Testis (tissue), 2 donors: ENCODE measurements at regions not wholly inside any gene's neighbourhood (a gene's known extent, or its start where the extent isn't known, plus 50 kb on each side); places are given as distances from the start of the nearest gene placed in this dataset.
A peak's percentile ranks its signal among the peaks of the same experiment; 100 is the strongest.

Source experiments
- DNase-seq: peaks from one replicate; pipeline ENCODE4 v3.0.0-alpha.2; 2019
- H3K27ac ChIP-seq, 2 donors: fragments of 200-600 bp; sonication (generic); one replicate each; pipeline ENCODE4 v1.5.1; 2019
- H3K27me3 ChIP-seq: fragments of 200-600 bp; sonication (generic); one replicate; pipeline ENCODE4 v1.5.1; 2019
- H3K36me3 ChIP-seq: fragments of 200-600 bp; sonication (generic); one replicate; pipeline ENCODE4 v1.5.1; 2017; ENCODE audit warnings: low read depth; ENCODE audit errors: missing control alignments
- H3K4me1 ChIP-seq: fragments of 200-600 bp; sonication (generic); one replicate; pipeline ENCODE4 v1.5.1; 2019
- H3K4me3 ChIP-seq, 2 donors: fragments of 200-600 bp; sonication (generic); one replicate each; pipeline ENCODE4 v1.5.1; 2017 to 2019
- H3K9me3 ChIP-seq: fragments of 200-600 bp; sonication (generic); one replicate; pipeline ENCODE4 v1.5.1; 2017
- POLR2A ChIP-seq: fragments of 450-650 bp; IDR thresholded peaks from one replicate; pipeline ENCODE4 v1.6.1; 2017; ENCODE audit warnings: antibody characterized with exemption, mild to moderate bottlenecking, moderate library complexity
- WGBS, 2 donors: methylation state at CpG; one replicate each; pipeline ENCODE4 v1.1.5; 2018; 5-methylcytosine and 5-hydroxymethylcytosine counted together
- intact Hi-C: fragments of 100-400 bp; cut with DNase I; formaldehyde crosslinking; loops from one replicate; pipeline ENCODE4 v1.15.1; 2023; ENCODE audit warnings: low total_unique reads
- TF ChIP-seq, protein P1 (sequence below), 3 experiments: fragments of 450-650 bp in 2 of 3; fragments of 200-600 bp in 1 of 3; sonication (generic) in 1 of 3; IDR thresholded peaks; one replicate each; pipeline ENCODE4 v1.5.1; 2016 to 2019; ENCODE audit warnings: antibody characterized with exemption in 3 of 3, mild to moderate bottlenecking in 2 of 3, moderate library complexity in 1 of 3

DNA sequence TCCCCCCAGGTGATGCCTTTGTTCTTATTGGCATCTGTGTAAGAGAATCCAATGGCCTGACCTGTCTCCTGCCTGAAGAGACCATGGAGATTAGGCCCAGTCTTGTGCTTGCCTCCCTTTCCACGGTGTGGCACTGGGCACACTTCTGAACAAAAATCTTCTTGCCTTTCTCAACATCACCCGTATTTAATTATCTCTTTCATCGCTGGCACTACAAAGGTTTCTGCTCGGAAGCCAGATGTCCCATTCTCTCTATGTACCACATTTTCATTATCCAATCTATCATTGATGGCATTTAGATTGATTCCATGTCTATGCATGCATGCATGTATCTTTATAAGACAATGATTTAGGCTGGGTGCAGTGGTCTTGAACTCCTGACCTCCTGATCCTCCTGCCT lies 74.3 kb downstream of the SLC25A15 start:
- intact Hi-C loops = no loop called here
- H3K27ac ChIP-seq = no peak overlapping the region
- H3K4me1 ChIP-seq = no peaks in the 10 kb centered on the region
- no peaks in the 10 kb centered on the region for H3K27me3 ChIP-seq
- H3K36me3 ChIP-seq = no peaks in the 10 kb centered on the region
- TF ChIP-seq, protein P1, sequence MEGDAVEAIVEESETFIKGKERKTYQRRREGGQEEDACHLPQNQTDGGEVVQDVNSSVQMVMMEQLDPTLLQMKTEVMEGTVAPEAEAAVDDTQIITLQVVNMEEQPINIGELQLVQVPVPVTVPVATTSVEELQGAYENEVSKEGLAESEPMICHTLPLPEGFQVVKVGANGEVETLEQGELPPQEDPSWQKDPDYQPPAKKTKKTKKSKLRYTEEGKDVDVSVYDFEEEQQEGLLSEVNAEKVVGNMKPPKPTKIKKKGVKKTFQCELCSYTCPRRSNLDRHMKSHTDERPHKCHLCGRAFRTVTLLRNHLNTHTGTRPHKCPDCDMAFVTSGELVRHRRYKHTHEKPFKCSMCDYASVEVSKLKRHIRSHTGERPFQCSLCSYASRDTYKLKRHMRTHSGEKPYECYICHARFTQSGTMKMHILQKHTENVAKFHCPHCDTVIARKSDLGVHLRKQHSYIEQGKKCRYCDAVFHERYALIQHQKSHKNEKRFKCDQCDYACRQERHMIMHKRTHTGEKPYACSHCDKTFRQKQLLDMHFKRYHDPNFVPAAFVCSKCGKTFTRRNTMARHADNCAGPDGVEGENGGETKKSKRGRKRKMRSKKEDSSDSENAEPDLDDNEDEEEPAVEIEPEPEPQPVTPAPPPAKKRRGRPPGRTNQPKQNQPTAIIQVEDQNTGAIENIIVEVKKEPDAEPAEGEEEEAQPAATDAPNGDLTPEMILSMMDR (IDR thresholded peaks at IDR 0.05) = no peak
- no peak for TF ChIP-seq POLR2A
- no peaks in the 10 kb centered on the region for H3K9me3 ChIP-seq
- 61 to 74% methylated on average over 4 of the region's 4 CpGs for WGBS, 2 donors
- no peak overlapping the region for H3K4me3 ChIP-seq
- DNase-seq = no peak

GRCh38 chr13:40874138-40874779 lies 84.8 kb downstream of the SLC25A15 start:
- Histone ChIP-seq H3K4me1 (peaks cover 9% of the 10 kb centered on the region), H3K4me3 (no peak overlapping the region), H3K27ac (peak overlapping the region in 1 of 2 donors; percentile 59), H3K36me3 (peaks cover 4% of the 10 kb centered on the region), H3K27me3 (no peaks in the 10 kb centered on the region), H3K9me3 (no peaks in the 10 kb centered on the region)
- TF ChIP-seq, protein P1 (IDR thresholded peaks at IDR 0.05) = no peak
- TF ChIP-seq POLR2A = no peak
- peak; percentile 84 for DNase-seq
- WGBS, 2 donors = 73 to 82% methylated on average over 5 of the region's 5 CpGs
- intact Hi-C loops = no loop called here

DNA sequence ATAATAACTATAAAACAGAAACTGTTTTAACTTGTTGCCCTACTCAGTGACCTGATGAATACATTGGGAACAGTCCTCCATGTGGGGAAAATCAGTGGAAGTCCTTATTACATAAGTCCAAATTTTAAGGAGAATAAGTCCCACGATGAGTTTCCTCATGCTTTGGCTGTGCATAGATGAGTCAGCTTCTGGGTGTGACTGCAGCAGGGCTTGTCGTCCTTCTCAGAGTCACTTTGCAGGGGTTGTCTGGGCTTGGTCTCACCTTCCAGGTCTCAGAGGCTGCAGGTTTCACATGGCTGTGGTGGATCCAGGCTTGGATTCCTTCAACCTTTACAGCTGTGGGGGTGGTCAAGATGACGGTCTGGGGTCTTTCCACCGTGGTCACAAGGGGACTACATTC lies 85.6 kb downstream of the SLC25A15 start:
- peaks cover 9% of the 10 kb centered on the region for H3K4me1 ChIP-seq
- no peaks in the 10 kb centered on the region for H3K27me3 ChIP-seq
- H3K9me3 ChIP-seq = no peaks in the 10 kb centered on the region
- WGBS, 2 donors = 82 to 91% methylated on average over 4 of the region's 4 CpGs
- H3K27ac ChIP-seq = peak overlapping the region; percentile 51 to 74
- no peak for DNase-seq
- intact Hi-C loops = no loop called here
- no peak overlapping the region for H3K4me3 ChIP-seq
- peaks cover 4% of the 10 kb centered on the region for H3K36me3 ChIP-seq
- no peak for TF ChIP-seq POLR2A
- TF ChIP-seq, protein P1 (IDR thresholded peaks at IDR 0.05) = no peak

GRCh38 chr13:40875583-40875982 lies 86.2 kb downstream of the SLC25A15 start:
- DNase-seq = no peak
- Histone ChIP-seq H3K27ac (peak overlapping the region; percentile 51 to 74), H3K4me3 (no peak overlapping the region), H3K4me1 (peaks cover 9% of the 10 kb centered on the region), H3K27me3 (no peaks in the 10 kb centered on the region), H3K9me3 (no peaks in the 10 kb centered on the region), H3K36me3 (peaks cover 4% of the 10 kb centered on the region)
- WGBS, 2 donors = 72 to 85% methylated on average over 6 of the region's 6 CpGs
- TF ChIP-seq, protein P1 (IDR thresholded peaks at IDR 0.05) = no peak
- no peak for TF ChIP-seq POLR2A
- intact Hi-C loops = no loop called here
